Erythroblast (primary cell): ENCODE measurements at regions not wholly inside any gene's neighbourhood (a gene's known extent, or its start where the extent isn't known, plus 50 kb on each side); places are given as distances from the start of the nearest gene placed in this dataset.

Source experiments
- GATA1 ChIP-seq: IDR thresholded peaks from 2 replicates; pipeline ENCODE4 v1.6.1; 2011; ENCODE audit warnings: low read depth, mild to moderate bottlenecking, control low read depth, low read length, moderate library complexity
- POLR2A ChIP-seq: IDR thresholded peaks from 2 replicates; pipeline ENCODE4 v1.6.1; 2011; ENCODE audit warnings: mild to moderate bottlenecking, low read length

DNA sequence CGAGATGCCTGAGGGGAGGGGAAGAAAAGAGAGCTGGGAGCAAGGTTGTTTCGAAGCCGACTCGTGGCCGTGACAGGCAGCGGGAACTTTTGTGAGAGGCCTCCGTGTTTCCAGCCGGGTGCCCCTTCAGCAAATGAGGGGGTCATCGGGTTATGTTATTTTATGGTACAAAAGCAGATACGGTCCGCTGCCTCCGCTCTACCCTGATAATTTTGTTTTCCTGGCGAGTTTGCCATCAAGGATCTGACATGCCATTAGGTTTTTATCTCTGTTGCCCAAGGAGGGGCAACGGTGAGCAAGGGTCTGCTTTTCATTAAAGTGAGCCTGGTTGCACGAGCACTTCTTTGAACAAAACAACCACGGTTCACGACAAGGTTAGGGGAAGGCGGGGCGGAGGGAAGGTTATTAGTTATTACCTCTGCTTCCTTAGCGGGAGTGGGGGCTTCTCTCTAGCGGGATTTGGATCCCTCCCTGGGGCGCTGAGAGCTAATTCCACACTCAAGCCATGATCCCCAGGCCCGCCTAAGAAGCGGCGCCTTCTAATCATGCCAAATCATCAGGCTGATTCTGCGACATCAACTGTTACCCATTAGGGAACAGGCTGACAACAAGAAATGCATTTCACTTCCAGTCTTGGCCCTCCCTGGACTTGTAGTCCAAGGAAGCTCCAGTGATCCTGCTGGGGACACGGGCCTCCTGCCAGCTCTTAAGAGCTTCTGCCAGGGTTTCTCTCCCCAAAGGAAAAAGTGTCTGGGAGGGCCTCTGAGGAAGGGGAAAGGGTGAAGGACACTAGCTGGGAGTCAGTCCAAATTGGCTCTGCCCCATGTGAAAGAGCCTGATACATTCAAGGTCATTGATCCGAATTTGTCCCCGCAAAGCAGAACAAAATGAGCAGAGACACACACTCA, 617.7 kb downstream of the MID1IP1 start:
- TF ChIP-seq POLR2A = no peak
- no peak for TF ChIP-seq GATA1
